Neural cell (in vitro differentiated cells): ENCODE measurements at regions not wholly inside any gene's neighbourhood (a gene's known extent, or its start where the extent isn't known, plus 50 kb on each side); places are given as distances from the start of the nearest gene placed in this dataset.

Source experiments
- H2AFZ ChIP-seq: fragments of 200-600, 300-800 bp; sonication (generic), shearing (Covaris generic); 2 replicates; pipeline ENCODE4 v1.6.0; 2014; ENCODE audit warnings: low read depth, mild to moderate bottlenecking, antibody characterized with exemption, low read length, moderate library complexity
- H3F3A ChIP-seq: fragments of 200-600 bp; shearing (Covaris generic); 2 replicates; pipeline ENCODE4 v1.6.1; 2016; ENCODE audit warnings: mild to moderate bottlenecking, moderate library complexity, mixed read lengths, antibody characterized with exemption, low read length; ENCODE audit not compliant: insufficient read depth, poor library complexity, severe bottlenecking
- H3K27ac ChIP-seq: fragments of 200-600, 300-800 bp; sonication (generic), shearing (Covaris generic); 2 replicates; pipeline ENCODE4 v1.5.1; 2014; ENCODE audit warnings: mild to moderate bottlenecking, low read length, moderate library complexity
- H3K27me3 ChIP-seq: fragments of 300-800, 200-600 bp; sonication (generic), shearing (Covaris generic); 2 replicates; pipeline ENCODE4 v1.6.0; 2014; ENCODE audit warnings: mild to moderate bottlenecking, low read depth, low read length, moderate library complexity; ENCODE audit not compliant: insufficient read depth
- H3K36me3 ChIP-seq: fragments of 300-800, 200-600 bp; sonication (generic), shearing (Covaris generic); 2 replicates; pipeline ENCODE4 v1.5.1; 2014; ENCODE audit warnings: mild to moderate bottlenecking, antibody characterized with exemption, low read length, moderate library complexity; ENCODE audit not compliant: insufficient read depth
- H3K4me2 ChIP-seq: fragments of 300-800, 200-600 bp; sonication (generic), shearing (Covaris generic); 2 replicates; pipeline ENCODE4 v1.6.0; 2014; ENCODE audit warnings: mild to moderate bottlenecking, low read length
- H3K4me3 ChIP-seq: fragments of 300-800, 200-600 bp; sonication (generic), shearing (Covaris generic); 2 replicates; pipeline ENCODE4 v1.5.1; 2014; ENCODE audit warnings: mild to moderate bottlenecking, low read length, moderate library complexity
- H3K79me2 ChIP-seq: fragments of 200-600 bp; shearing (Covaris generic); replicated peaks from 2 replicates; pipeline ENCODE4 v1.6.0; 2014; ENCODE audit warnings: mild to moderate bottlenecking, low read length, moderate library complexity; ENCODE audit not compliant: insufficient read depth
- H3K9ac ChIP-seq: fragments of 300-800, 200-600 bp; sonication (generic), shearing (Covaris generic); 2 replicates; pipeline ENCODE4 v1.6.1; 2016; ENCODE audit warnings: mild to moderate bottlenecking, low read length, mixed read lengths
- H3K9me2 ChIP-seq: fragments of 200-600 bp; shearing (Covaris generic); 2 replicates; pipeline ENCODE4 v1.6.1; 2016; ENCODE audit warnings: mild to moderate bottlenecking, low read length, mixed read lengths; ENCODE audit not compliant: insufficient read depth
- H3K9me3 ChIP-seq: fragments of 200-600, 300-800 bp; sonication (generic), shearing (Covaris generic); 2 replicates; pipeline ENCODE4 v1.6.1; 2016; ENCODE audit warnings: mild to moderate bottlenecking, mixed run types, low read length, moderate library complexity, mixed read lengths
- H4K20me1 ChIP-seq: fragments of 200-600 bp; shearing (Covaris generic); 2 replicates; pipeline ENCODE4 v1.6.1; 2016; ENCODE audit warnings: mild to moderate bottlenecking, mixed run types; ENCODE audit not compliant: insufficient read depth
- CTCF ChIP-seq: fragments of 450-650 bp; IDR thresholded peaks from 2 replicates; pipeline ENCODE4 v1.5.1; 2014; ENCODE audit warnings: antibody characterized with exemption, mild to moderate bottlenecking, moderate library complexity; ENCODE audit not compliant: poor library complexity, severe bottlenecking
- EP300 ChIP-seq: fragments of 450-650 bp; conservative IDR thresholded peaks from 2 replicates; pipeline ENCODE4 v1.6.1; 2014; ENCODE audit warnings: antibody characterized with exemption, mild to moderate bottlenecking, moderate library complexity; ENCODE audit not compliant: poor library complexity, severe bottlenecking
- EZH2 ChIP-seq: fragments of 200-600, 300-800 bp; shearing (Covaris generic), sonication (generic); IDR thresholded peaks from 2 replicates; pipeline ENCODE4 v1.6.1; 2014; ENCODE audit warnings: antibody characterized with exemption, low read length, borderline replicate concordance, mild to moderate bottlenecking; ENCODE audit not compliant: insufficient read depth, poor library complexity, severe bottlenecking
- MXI1 ChIP-seq: fragments of 450-650 bp; conservative IDR thresholded peaks from 2 replicates; pipeline ENCODE4 v1.6.1; 2014; ENCODE audit warnings: antibody characterized with exemption, mild to moderate bottlenecking; ENCODE audit not compliant: poor library complexity, severe bottlenecking
- POLR2AphosphoS5 ChIP-seq: IDR thresholded peaks from 2 replicates; pipeline ENCODE4 v1.6.1; 2012
- RAD21 ChIP-seq: fragments of 450-650 bp; conservative IDR thresholded peaks from 2 replicates; pipeline ENCODE4 v1.6.1; 2014; ENCODE audit warnings: antibody characterized with exemption, mild to moderate bottlenecking, moderate library complexity
- REST ChIP-seq: IDR thresholded peaks from 2 replicates; pipeline ENCODE4 v1.6.1; 2012; ENCODE audit warnings: borderline replicate concordance
- SMC3 ChIP-seq: fragments of 450-650 bp; conservative IDR thresholded peaks from 2 replicates; pipeline ENCODE4 v1.6.1; 2014; ENCODE audit warnings: antibody characterized with exemption, mild to moderate bottlenecking, moderate library complexity; ENCODE audit not compliant: poor library complexity
- TAF1 ChIP-seq: IDR thresholded peaks from 2 replicates; pipeline ENCODE4 v1.6.1; 2012; ENCODE audit warnings: low read depth

GRCh38 chr18:73939391-73939790 is 208.2 kb downstream of the FBXO15 start:
- Histone ChIP-seq H3K4me3 (no peak overlapping the region), H3F3A (no peaks in the 10 kb centered on the region), H3K4me2 (no peak overlapping the region), H3K36me3 (no peaks in the 10 kb centered on the region), H4K20me1 (no peaks in the 10 kb centered on the region), H3K27ac (no peak overlapping the region), H3K79me2 (no peaks in the 10 kb centered on the region), H3K27me3 (no peaks in the 10 kb centered on the region), H3K9me2 (no peaks in the 10 kb centered on the region), H3K9me3 (no peaks in the 10 kb centered on the region), H3K9ac (no peak overlapping the region), H2AFZ (no peak overlapping the region)
- TF ChIP-seq RAD21 (no peak), EP300 (no peak), CTCF (no peak), MXI1 (no peak), EZH2 (no peak), TAF1 (no peak), REST (no peak), SMC3 (no peak), POLR2AphosphoS5 (no peak)

- Histone ChIP-seq H3K9me2 (no peaks in the 10 kb centered on the region), H3K27ac (no peak overlapping the region), H3K27me3 (no peaks in the 10 kb centered on the region), H3K79me2 (no peaks in the 10 kb centered on the region), H3K36me3 (no peaks in the 10 kb centered on the region), H3K9ac (no peak overlapping the region), H3K4me3 (no peak overlapping the region), H2AFZ (no peak overlapping the region), H3F3A (no peaks in the 10 kb centered on the region), H3K9me3 (no peaks in the 10 kb centered on the region), H4K20me1 (no peaks in the 10 kb centered on the region), H3K4me2 (no peak overlapping the region)
- TF ChIP-seq MXI1 = no peak
- TF ChIP-seq EP300 = no peak
- no peak for TF ChIP-seq CTCF
- TF ChIP-seq REST = no peak
- no peak for TF ChIP-seq SMC3
- no peak for TF ChIP-seq EZH2
- TF ChIP-seq RAD21 = no peak
- TF ChIP-seq POLR2AphosphoS5 = no peak
- no peak for TF ChIP-seq TAF1
Measured at GRCh38 chr18:73933685-73934084, 213.9 kb downstream of the FBXO15 start.
